ENCODE measurements at regions not wholly inside any gene's neighbourhood (a gene's known extent, or its start where the extent isn't known, plus 50 kb on each side); places are given as distances from the start of the nearest gene placed in this dataset.

DNA sequence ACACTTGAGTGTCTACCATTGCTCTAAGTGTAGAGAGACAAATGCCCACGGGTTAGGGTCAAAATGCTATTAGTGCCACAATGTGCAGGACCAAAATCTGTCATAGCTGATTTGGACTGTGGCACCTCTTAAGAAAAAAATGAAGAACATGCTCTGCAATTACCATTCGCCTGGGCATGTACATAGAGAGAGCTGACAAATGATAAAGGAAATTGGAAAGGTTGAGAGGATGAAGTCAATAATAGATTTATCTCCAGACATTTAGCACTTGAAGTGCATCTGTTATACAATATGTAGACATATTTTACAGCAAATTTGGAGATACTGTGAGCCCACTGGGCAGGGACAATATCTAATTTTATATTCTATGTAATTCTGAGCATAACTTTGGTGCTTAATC lies 804.4 kb downstream of the SATB2 start:
- DNase-seq (no peak), ATAC-seq (ENCODE audit: low read depth) (no peak)
- 85% methylated on average over 2 of the region's 2 CpGs for WGBS (ENCODE audit: insufficient coverage)
- POLR2A ChIA-PET, result no interaction called here
- Histone ChIP-seq H3K9ac (ENCODE audit: low read length) (no peak overlapping the region), H3K27me3 (replicated peaks in 1 of 4; ENCODE audit: control extremely low read depth in 1 of 4, control insufficient read depth in 3 of 4, insufficient read depth in 4 of 4, low read length in 3 of 4) (no peaks in the 10 kb centered on the region), H3K4me3 (ENCODE audit: control extremely low read depth in 1 of 5, extremely low read depth in 1 of 5, insufficient read depth in 1 of 5, low read depth in 2 of 5, low read length in 4 of 5) (no peak overlapping the region), H2AFZ (ENCODE audit: insufficient read depth, low read depth, low read length, poor library complexity, severe bottlenecking) (no peak overlapping the region), H3K27ac (ENCODE audit: low read length in 2 of 2) (no peak overlapping the region), H3K4me1 (ENCODE audit: control insufficient read depth in 2 of 2, insufficient read depth in 2 of 2, low read length in 2 of 2) (no peaks in the 10 kb centered on the region), H4K20me1 (ENCODE audit: control insufficient read depth, insufficient read depth, low read length, poor library complexity, severe bottlenecking) (no peaks in the 10 kb centered on the region), H3K4me2 (replicated peaks; ENCODE audit: low read depth, low read length, poor library complexity, severe bottlenecking) (no peak overlapping the region), H3K9me3 (ENCODE audit: control extremely low read depth in 1 of 3, control insufficient read depth in 2 of 3, insufficient read depth in 1 of 3, low read length in 2 of 3) (no peaks in the 10 kb centered on the region), H3K36me3 (replicated peaks in 1 of 2; ENCODE audit: control extremely low read depth in 1 of 2, control insufficient read depth in 1 of 2, extremely low read depth in 1 of 2, insufficient read depth in 2 of 2, low read length in 1 of 2) (no peaks in the 10 kb centered on the region), H3K79me2 (ENCODE audit: control insufficient read depth, insufficient read depth, low read length) (no peaks in the 10 kb centered on the region)
- Mint-ChIP-seq H3K27me3 (no peaks in the 10 kb centered on the region), H3K27ac (no peak overlapping the region), H3K4me1 (no peaks in the 10 kb centered on the region), H3K4me3 (no peak overlapping the region), H3K9me3 (ENCODE audit: insufficient read depth) (no peaks in the 10 kb centered on the region)
- CTCF ChIA-PET, result no interaction called here
- TF ChIP-seq, protein P1, sequence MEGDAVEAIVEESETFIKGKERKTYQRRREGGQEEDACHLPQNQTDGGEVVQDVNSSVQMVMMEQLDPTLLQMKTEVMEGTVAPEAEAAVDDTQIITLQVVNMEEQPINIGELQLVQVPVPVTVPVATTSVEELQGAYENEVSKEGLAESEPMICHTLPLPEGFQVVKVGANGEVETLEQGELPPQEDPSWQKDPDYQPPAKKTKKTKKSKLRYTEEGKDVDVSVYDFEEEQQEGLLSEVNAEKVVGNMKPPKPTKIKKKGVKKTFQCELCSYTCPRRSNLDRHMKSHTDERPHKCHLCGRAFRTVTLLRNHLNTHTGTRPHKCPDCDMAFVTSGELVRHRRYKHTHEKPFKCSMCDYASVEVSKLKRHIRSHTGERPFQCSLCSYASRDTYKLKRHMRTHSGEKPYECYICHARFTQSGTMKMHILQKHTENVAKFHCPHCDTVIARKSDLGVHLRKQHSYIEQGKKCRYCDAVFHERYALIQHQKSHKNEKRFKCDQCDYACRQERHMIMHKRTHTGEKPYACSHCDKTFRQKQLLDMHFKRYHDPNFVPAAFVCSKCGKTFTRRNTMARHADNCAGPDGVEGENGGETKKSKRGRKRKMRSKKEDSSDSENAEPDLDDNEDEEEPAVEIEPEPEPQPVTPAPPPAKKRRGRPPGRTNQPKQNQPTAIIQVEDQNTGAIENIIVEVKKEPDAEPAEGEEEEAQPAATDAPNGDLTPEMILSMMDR (IDR thresholded peaks at IDR 0.05), result no peak
- no peak for TF ChIP-seq EZH2 (IDR thresholded peaks at IDR 0.05; ENCODE audit: borderline replicate concordance, insufficient read depth, low read depth, low read length, poor library complexity, severe bottlenecking)
- intact Hi-C loops (cut with micrococcal nuclease), result no loop called here

DNA sequence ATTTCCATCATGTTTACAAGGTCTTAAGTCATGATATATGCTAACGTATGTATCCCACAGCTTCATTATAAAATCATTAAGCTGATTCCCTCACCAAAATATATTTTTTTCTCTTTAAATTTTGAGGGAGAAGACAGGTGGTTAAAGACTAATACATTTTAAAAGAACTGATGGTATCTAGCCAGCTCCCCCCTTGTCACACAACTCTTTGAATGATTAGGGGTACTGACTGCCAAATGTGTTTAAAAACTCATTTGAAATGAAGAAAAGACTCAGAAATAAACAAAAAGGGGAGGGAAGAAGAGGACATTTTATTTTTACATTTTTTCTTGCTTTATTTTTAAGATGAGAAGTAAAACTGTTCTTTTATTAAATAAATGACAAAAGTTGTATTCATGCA lies 805.3 kb downstream of the SATB2 start:
- Mint-ChIP-seq H3K4me3 (no peak overlapping the region), H3K27ac (no peak overlapping the region), H3K9me3 (ENCODE audit: insufficient read depth) (no peaks in the 10 kb centered on the region), H3K4me1 (no peaks in the 10 kb centered on the region), H3K27me3 (no peaks in the 10 kb centered on the region)
- Histone ChIP-seq H3K9ac (ENCODE audit: low read length) (no peak overlapping the region), H3K4me2 (replicated peaks; ENCODE audit: low read depth, low read length, poor library complexity, severe bottlenecking) (no peak overlapping the region), H4K20me1 (ENCODE audit: control insufficient read depth, insufficient read depth, low read length, poor library complexity, severe bottlenecking) (no peaks in the 10 kb centered on the region), H3K36me3 (replicated peaks in 1 of 2; ENCODE audit: control extremely low read depth in 1 of 2, control insufficient read depth in 1 of 2, extremely low read depth in 1 of 2, insufficient read depth in 2 of 2, low read length in 1 of 2) (no peaks in the 10 kb centered on the region), H3K9me3 (ENCODE audit: control extremely low read depth in 1 of 3, control insufficient read depth in 2 of 3, insufficient read depth in 1 of 3, low read length in 2 of 3) (no peaks in the 10 kb centered on the region), H3K27me3 (replicated peaks in 1 of 4; ENCODE audit: control extremely low read depth in 1 of 4, control insufficient read depth in 3 of 4, insufficient read depth in 4 of 4, low read length in 3 of 4) (no peaks in the 10 kb centered on the region), H3K4me3 (ENCODE audit: control extremely low read depth in 1 of 5, extremely low read depth in 1 of 5, insufficient read depth in 1 of 5, low read depth in 2 of 5, low read length in 4 of 5) (no peak overlapping the region), H2AFZ (ENCODE audit: insufficient read depth, low read depth, low read length, poor library complexity, severe bottlenecking) (no peak overlapping the region), H3K27ac (ENCODE audit: low read length in 2 of 2) (no peak overlapping the region), H3K79me2 (ENCODE audit: control insufficient read depth, insufficient read depth, low read length) (no peaks in the 10 kb centered on the region), H3K4me1 (ENCODE audit: control insufficient read depth in 2 of 2, insufficient read depth in 2 of 2, low read length in 2 of 2) (no peaks in the 10 kb centered on the region)
- no CpG with 5 or more reads among the region's 1 CpG for WGBS (ENCODE audit: insufficient coverage)
- no peak for TF ChIP-seq EZH2 (IDR thresholded peaks at IDR 0.05; ENCODE audit: borderline replicate concordance, insufficient read depth, low read depth, low read length, poor library complexity, severe bottlenecking)
- TF ChIP-seq, protein P1 (IDR thresholded peaks at IDR 0.05), result no peak
- POLR2A ChIA-PET, result no interaction called here
- intact Hi-C loops (cut with micrococcal nuclease), result no loop called here
- ATAC-seq (ENCODE audit: low read depth), result no peak
- no peak for DNase-seq
- CTCF ChIA-PET, result no interaction called here
